GM12878 (cell line): ENCODE measurements at regions not wholly inside any gene's neighbourhood (a gene's known extent, or its start where the extent isn't known, plus 50 kb on each side); places are given as distances from the start of the nearest gene placed in this dataset.

Experiments
- CREM ChIP-seq: IDR thresholded peaks from 2 replicates; pipeline ENCODE4 v1.6.1; 2014; ENCODE audit warnings: antibody characterized with exemption, low read depth
- CTCF ChIP-seq, 3 experiments: IDR thresholded peaks in 2 of 3; conservative IDR thresholded peaks in 1 of 3; 2 replicates each; pipeline ENCODE4 v1.5.1; 2011; ENCODE audit warnings: low read depth in 3 of 3, low read length in 3 of 3, mild to moderate bottlenecking in 3 of 3, control low read depth in 2 of 3, moderate library complexity in 2 of 3, inconsistent platforms in 1 of 3, mixed read lengths in 1 of 3; ENCODE audit not compliant: control insufficient read depth in 2 of 3, insufficient read depth in 1 of 3; ENCODE audit errors: extremely low read depth in 1 of 3
- EP300 ChIP-seq, 2 experiments: fragments of 150-350 bp in 1 of 2; IDR thresholded peaks; 2 replicates each; pipeline ENCODE4 v1.6.1; 2011 to 2012; ENCODE audit warnings: low read depth in 2 of 2, low read length in 2 of 2, borderline replicate concordance in 1 of 2, improper control_type of control experiment in 1 of 2, inconsistent platforms in 1 of 2; ENCODE audit not compliant: control insufficient read depth in 1 of 2
- FOXM1 ChIP-seq: IDR thresholded peaks from 2 replicates; pipeline ENCODE4 v1.6.1; 2012; ENCODE audit warnings: low read depth, mild to moderate bottlenecking, inconsistent platforms, low read length, moderate library complexity
- HDAC6 ChIP-seq: fragments of 200-600 bp; sonication (generic); IDR thresholded peaks from one replicate; pipeline ENCODE4 v1.8.0; 2017; ENCODE audit warnings: antibody characterized with exemption; ENCODE audit not compliant: unreplicated experiment
- JUNB ChIP-seq: IDR thresholded peaks from 2 replicates; pipeline ENCODE4 v1.6.1; 2016; ENCODE audit warnings: antibody characterized with exemption, mild to moderate bottlenecking
- POLR2A ChIP-seq: IDR thresholded peaks from 2 replicates; pipeline ENCODE4 v1.6.1; 2011; ENCODE audit warnings: low read depth, mild to moderate bottlenecking, low read length
- SP1 ChIP-seq: IDR thresholded peaks from one replicate; pipeline ENCODE4 v1.6.1; 2011; ENCODE audit warnings: low read depth, low read length
- TARDBP ChIP-seq: IDR thresholded peaks from 2 replicates; pipeline ENCODE4 v1.6.1; 2016; ENCODE audit warnings: borderline replicate concordance

GRCh38 chr6:90421666-90422065, 125.0 kb upstream of the BACH2 start:
- TF ChIP-seq CREM: no peak
- no peak for TF ChIP-seq JUNB
- TF ChIP-seq EP300 (IDR thresholded peaks at IDR 0.05; ENCODE audit: borderline replicate concordance in 1 of 2, control insufficient read depth in 1 of 2, low read depth in 2 of 2, low read length in 2 of 2): no peak
- TF ChIP-seq SP1: no peak
- no peak for TF ChIP-seq FOXM1
- no peak for TF ChIP-seq POLR2A
- TF ChIP-seq CTCF (IDR thresholded peaks at IDR 0.05 in 2 of 3, conservative IDR thresholded peaks at IDR 0.05 in 1 of 3; ENCODE audit: control insufficient read depth in 2 of 3, extremely low read depth in 1 of 3, insufficient read depth in 1 of 3, low read depth in 3 of 3, low read length in 3 of 3): no peak
- TF ChIP-seq TARDBP: no peak
- no peak for TF ChIP-seq HDAC6
